H1 (cell line): ENCODE measurements at regions not wholly inside any gene's neighbourhood (a gene's known extent, or its start where the extent isn't known, plus 50 kb on each side); places are given as distances from the start of the nearest gene placed in this dataset.

Experiments used
- CTCF ChIA-PET: fragments of 300-600 bp; sonication (Branson Sonifier 250); formaldehyde crosslinking; loops from one replicate; lab custom pipeline; 2021; ENCODE audit not compliant: partially characterized antibody; lab: Charles Lee
- POLR2A ChIA-PET: fragments of 300-600 bp; sonication (Branson Sonifier 250); formaldehyde crosslinking; loops from one replicate; lab custom pipeline; 2021; ENCODE audit warnings: inconsistent platforms; ENCODE audit not compliant: partially characterized antibody; lab: Charles Lee
- DNase-seq, 2 experiments: peaks; one replicate each; pipeline versions ENCODE4 v3.0.0 to v3.0.0-alpha.2; 2010 to 2022; ENCODE audit warnings: low spot score in 2 of 2, low read depth in 1 of 2, mixed read lengths in 1 of 2
- FAIRE-seq: peaks from 2 replicates; lab custom pipeline; 2011; peaks lifted over from hg19 to GRCh38; lab: Jason Lieb, UNC
- H2AFZ ChIP-seq: 2 replicates; pipeline ENCODE4 v1.8.1; 2012; ENCODE audit warnings: low read length, inconsistent platforms
- H2AK5ac ChIP-seq: 2 replicates; pipeline ENCODE4 v1.6.1; 2013; ENCODE audit warnings: low read depth, low read length
- H2BK120ac ChIP-seq: replicated peaks from 2 replicates; pipeline ENCODE3; 2013; ENCODE audit warnings: low read depth, low read length, inconsistent platforms
- H2BK12ac ChIP-seq: 2 replicates; pipeline ENCODE4 v1.6.1; 2013; ENCODE audit warnings: low read depth, low read length
- H2BK15ac ChIP-seq: 2 replicates; pipeline ENCODE4 v1.6.1; 2013; ENCODE audit warnings: low read length
- H2BK20ac ChIP-seq: 2 replicates; pipeline ENCODE4 v1.6.1; 2013; ENCODE audit warnings: low read length
- H2BK5ac ChIP-seq: 2 replicates; pipeline ENCODE4 v1.6.1; 2013; ENCODE audit warnings: low read depth, low read length
- H3K14ac ChIP-seq: 2 replicates; pipeline ENCODE4 v1.6.1; 2013; ENCODE audit warnings: inconsistent platforms; ENCODE audit not compliant: insufficient read length
- H3K18ac ChIP-seq: 2 replicates; pipeline ENCODE4 v1.6.1; 2013; ENCODE audit warnings: low read length; ENCODE audit errors: extremely low read depth
- H3K23ac ChIP-seq: 2 replicates; pipeline ENCODE4 v1.6.1; 2013; ENCODE audit warnings: inconsistent platforms; ENCODE audit not compliant: insufficient read length
- H3K23me2 ChIP-seq: 2 replicates; pipeline ENCODE4 v1.6.1; 2013; ENCODE audit warnings: low read depth, low read length
- H3K27ac ChIP-seq: 2 replicates; pipeline ENCODE4 v1.6.1; 2011; ENCODE audit warnings: low read depth, low read length, inconsistent platforms
- H3K27me3 ChIP-seq, 4 experiments: replicated peaks in 1 of 4; 1 replicate in 1 of 4; 2 replicates in 3 of 4; pipeline versions ENCODE4 v1.6.1 to v1.8.1; 2011 to 2013; ENCODE audit warnings: low read length in 3 of 4, mild to moderate bottlenecking in 3 of 4, inconsistent platforms in 2 of 4, mixed read lengths in 2 of 4, moderate library complexity in 1 of 4; ENCODE audit not compliant: control insufficient read depth in 3 of 4, insufficient read depth in 3 of 4; ENCODE audit errors: extremely low read depth in 1 of 4
- H3K36me3 ChIP-seq, 4 experiments: 2 replicates each; pipeline versions ENCODE4 v1.6.1 to v1.8.1; 2011 to 2013; ENCODE audit warnings: mild to moderate bottlenecking in 4 of 4, low read length in 3 of 4, moderate library complexity in 2 of 4, control low read depth in 1 of 4, inconsistent platforms in 1 of 4; ENCODE audit not compliant: insufficient read depth in 4 of 4, control insufficient read depth in 2 of 4
- H3K4ac ChIP-seq: replicated peaks from 2 replicates; pipeline ENCODE3; 2013; ENCODE audit warnings: low read length, low read depth, mixed read lengths, inconsistent platforms; ENCODE audit not compliant: insufficient read length
- H3K4me1 ChIP-seq, 4 experiments: replicated peaks in 1 of 4; 1 replicate in 1 of 4; 2 replicates in 3 of 4; pipeline versions ENCODE4 v1.6.1 to v1.8.1; 2011 to 2013; ENCODE audit warnings: low read length in 3 of 4, inconsistent platforms in 2 of 4, mixed read lengths in 1 of 4; ENCODE audit not compliant: insufficient read depth in 4 of 4, control insufficient read depth in 3 of 4
- H3K4me2 ChIP-seq, 2 experiments: 2 replicates each; pipeline versions ENCODE4 v1.6.1 to v1.8.1; 2011 to 2013; ENCODE audit warnings: low read depth in 2 of 2, low read length in 2 of 2, control low read depth in 1 of 2, inconsistent platforms in 1 of 2, mild to moderate bottlenecking in 1 of 2; ENCODE audit not compliant: insufficient read depth in 1 of 2
- H3K4me3 ChIP-seq, 4 experiments: fragments of 200-600, 300-600 bp in 1 of 4; sonication (generic), shearing (Covaris generic), sonication (Bioruptor Twin) in 1 of 4; 2 replicates each; pipeline versions ENCODE4 v1.5.1 to v1.8.1; 2011 to 2016; ENCODE audit warnings: low read length in 4 of 4, low read depth in 3 of 4, control low read depth in 2 of 4, inconsistent platforms in 2 of 4, mild to moderate bottlenecking in 2 of 4, mixed read lengths in 1 of 4, moderate library complexity in 1 of 4; ENCODE audit not compliant: insufficient read depth in 2 of 4; ENCODE audit errors: extremely low read depth in 1 of 4
- H3K56ac ChIP-seq: replicated peaks from 2 replicates; pipeline ENCODE3; 2013; ENCODE audit warnings: low read depth, mild to moderate bottlenecking, mixed read lengths, low read length, inconsistent platforms; ENCODE audit not compliant: insufficient read length
- H3K79me1 ChIP-seq: 2 replicates; pipeline ENCODE4 v1.6.1; 2013; ENCODE audit warnings: low read depth, low read length, control low read depth
- H3K79me2 ChIP-seq, 2 experiments: 2 replicates each; pipeline versions ENCODE4 v1.6.1 to v1.8.1; 2012 to 2013; ENCODE audit warnings: low read length in 2 of 2, mild to moderate bottlenecking in 2 of 2, inconsistent platforms in 1 of 2; ENCODE audit not compliant: insufficient read depth in 2 of 2, control insufficient read depth in 1 of 2
- H3K9ac ChIP-seq, 4 experiments: replicated peaks in 1 of 4; 1 replicate in 1 of 4; 2 replicates in 3 of 4; pipeline versions ENCODE4 v1.6.1 to v1.8.1; 2011 to 2013; ENCODE audit warnings: low read depth in 3 of 4, low read length in 3 of 4, control low read depth in 2 of 4, mild to moderate bottlenecking in 2 of 4, moderate library complexity in 2 of 4, inconsistent platforms in 1 of 4; ENCODE audit errors: extremely low read depth in 1 of 4
- H3K9me3 ChIP-seq, 2 experiments: 2 replicates each; pipeline versions ENCODE4 v1.6.1 to v1.8.1; 2012 to 2013; ENCODE audit warnings: mild to moderate bottlenecking in 2 of 2, moderate library complexity in 2 of 2, control low read depth in 1 of 2, inconsistent platforms in 1 of 2, low read depth in 1 of 2, low read length in 1 of 2, mixed read lengths in 1 of 2; ENCODE audit not compliant: insufficient read depth in 2 of 2
- H4K20me1 ChIP-seq, 2 experiments: replicated peaks in 1 of 2; 2 replicates each; pipeline versions ENCODE3 to v1.8.1; 2011 to 2013; ENCODE audit warnings: inconsistent platforms in 2 of 2, low read length in 2 of 2, mild to moderate bottlenecking in 1 of 2; ENCODE audit not compliant: insufficient read depth in 2 of 2, control insufficient read depth in 1 of 2
- H4K5ac ChIP-seq: 2 replicates; pipeline ENCODE4 v1.6.1; 2013; ENCODE audit warnings: low read length, low read depth, mixed read lengths, inconsistent platforms; ENCODE audit not compliant: insufficient read length
- H4K8ac ChIP-seq: 2 replicates; pipeline ENCODE4 v1.8.0; 2013; ENCODE audit warnings: mild to moderate bottlenecking, moderate library complexity, low read length, inconsistent platforms; ENCODE audit not compliant: insufficient read depth; ENCODE audit errors: extremely low read depth
- H4K91ac ChIP-seq: replicated peaks from 2 replicates; pipeline ENCODE3; 2013; ENCODE audit warnings: low read length, mixed read lengths, inconsistent platforms; ENCODE audit not compliant: insufficient read length
- CEBPB ChIP-seq: IDR thresholded peaks from 2 replicates; pipeline ENCODE4 v1.6.1; 2012; ENCODE audit warnings: low read depth, low read length
- SIN3A ChIP-seq, 2 experiments: IDR thresholded peaks in 1 of 2; conservative IDR thresholded peaks in 1 of 2; 2 replicates each; pipeline ENCODE4 v1.6.1; 2011 to 2012; ENCODE audit warnings: low read length in 2 of 2, improper control_type of control experiment in 1 of 2, low read depth in 1 of 2, mild to moderate bottlenecking in 1 of 2
- SIRT6 ChIP-seq: IDR thresholded peaks from one replicate; pipeline ENCODE4 v1.7.1; 2012; ENCODE audit warnings: low read length, inconsistent platforms
- WGBS, 2 experiments: shearing (Covaris generic) in 1 of 2; methylation state at CpG; one replicate each; pipeline versions ENCODE4 v1.1.6 to v1.1.7; 2013 to 2015; ENCODE audit warnings: low lambda C conversion rate in 2 of 2, mixed read lengths in 2 of 2, inconsistent platforms in 1 of 2, low coverage in 1 of 2, missing lambda C conversion rate in 1 of 2; ENCODE audit not compliant: insufficient replicate concordance in 2 of 2, insufficient coverage in 1 of 2, insufficient read length in 1 of 2; ENCODE audit errors: extremely low coverage in 1 of 2, missing lambda C conversion rate in 1 of 2; 5-methylcytosine and 5-hydroxymethylcytosine counted together

DNA sequence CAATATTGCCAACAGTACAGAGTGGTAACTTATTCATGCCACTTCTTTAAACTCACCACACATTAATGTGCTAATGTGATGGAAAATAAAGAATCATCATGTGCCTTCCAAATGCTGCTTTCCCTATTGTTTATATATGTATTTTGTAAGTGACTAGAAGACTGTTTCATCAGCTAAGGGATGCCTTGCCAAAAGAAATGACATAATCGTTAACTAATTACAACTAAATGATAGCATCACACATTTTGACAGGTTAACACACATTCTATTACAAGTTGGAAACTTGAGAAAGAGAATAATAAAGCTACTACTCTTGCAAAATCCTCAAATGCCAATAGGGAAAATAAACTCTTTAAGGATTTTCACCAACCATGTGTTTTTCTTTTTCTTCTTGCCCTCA lies 329.9 kb upstream of the AGTR1 start:
- Histone ChIP-seq H3K14ac (no peak overlapping the region), H3K23ac (no peak overlapping the region)
- TF ChIP-seq CEBPB (no peak), SIRT6 (no peak), SIN3A (conservative IDR thresholded peaks at IDR 0.05 in 1 of 2, IDR thresholded peaks at IDR 0.05 in 1 of 2; ENCODE audit: low read depth in 1 of 2, low read length in 2 of 2) (no peak)
- TF ChIP-seq, all 59 proteins: peak for 0
- H3K9ac ChIP-seq: no peak overlapping the region
- H3K4me2 ChIP-seq: no peak overlapping the region
- H3K9me3 ChIP-seq: no peaks in the 10 kb centered on the region
- H3K36me3 ChIP-seq: no peaks in the 10 kb centered on the region
- H3K79me2 ChIP-seq: no peaks in the 10 kb centered on the region
- H2BK5ac ChIP-seq: no peak overlapping the region
- H3K27me3 ChIP-seq: no peaks in the 10 kb centered on the region
- no peak overlapping the region for H2BK12ac ChIP-seq
- H2AFZ ChIP-seq: no peak overlapping the region
- 93% methylated on average over 1 of the region's 1 CpG; no CpG with 5 or more reads in 1 of the 2 experiments for WGBS, 2 experiments
- ChIA-PET CTCF (interaction anchor here (1.0 to 1.5 kb wide), 2 partner anchors 264 to 688 kb away, joined by 3 read pairs; no protein-coding TSS in a partner anchor), POLR2A (no interaction called here)
- H2AK5ac ChIP-seq: no peak overlapping the region
- no peak overlapping the region for H2BK20ac ChIP-seq
- no peak overlapping the region for H3K18ac ChIP-seq
- no peak overlapping the region for H4K91ac ChIP-seq
- FAIRE-seq (no peak), DNase-seq (no peak)
- H2BK120ac ChIP-seq: no peak overlapping the region
- H3K4me1 ChIP-seq: no peaks in the 10 kb centered on the region
- no peak overlapping the region for H2BK15ac ChIP-seq
- no peaks in the 10 kb centered on the region for H3K79me1 ChIP-seq
- H4K8ac ChIP-seq: no peak overlapping the region
- no peak overlapping the region for H3K27ac ChIP-seq
- H3K4me3 ChIP-seq: no peak overlapping the region
- H4K5ac ChIP-seq: no peak overlapping the region
- H4K20me1 ChIP-seq: no peaks in the 10 kb centered on the region
- H3K23me2 ChIP-seq: no peaks in the 10 kb centered on the region
- no peak overlapping the region for H3K4ac ChIP-seq
- H3K56ac ChIP-seq: no peak overlapping the region
